Body of pancreas (tissue), 4 donors: ENCODE measurements at regions not wholly inside any gene's neighbourhood (a gene's known extent, or its start where the extent isn't known, plus 50 kb on each side); places are given as distances from the start of the nearest gene placed in this dataset. TPM values are rescaled to one million over a fixed set of nuclear protein-coding genes. Genes with fewer than 3 reads are reported as not detected.

Experiments used
- ATAC-seq: fragments of 150-250 bp; one replicate; pipeline ENCODE4 v1.9.1; 2016
- DNase-seq, 4 donors: peaks; one replicate each; pipeline ENCODE4 v3.0.0-alpha.2; 2019
- H3K27ac ChIP-seq, 4 donors: fragments of 200-600 bp; sonication (generic); 1 replicate in 3 of 4; 2 replicates in 1 of 4; pipeline versions ENCODE4 v1.5.1 to v1.6.1; 2016 to 2019; ENCODE audit warnings: mild to moderate bottlenecking in 1 of 4, mixed read lengths in 1 of 4, moderate library complexity in 1 of 4
- H3K27me3 ChIP-seq, 2 donors: fragments of 200-600 bp; sonication (generic); one replicate each; pipeline ENCODE4 v1.6.0; 2016; ENCODE audit warnings: mild to moderate bottlenecking in 1 of 2
- H3K36me3 ChIP-seq, 2 donors: fragments of 200-600 bp; sonication (generic); replicated peaks in 1 of 2; 2 replicates each; pipeline ENCODE4 v1.5.1; 2016; ENCODE audit warnings: low read depth in 2 of 2; ENCODE audit not compliant: insufficient read depth in 1 of 2
- H3K4me1 ChIP-seq: fragments of 200-600 bp; sonication (generic); one replicate; pipeline ENCODE4 v1.6.0; 2016
- H3K4me3 ChIP-seq, 2 donors: fragments of 200-600 bp; sonication (generic); 1 replicate in 1 of 2; 2 replicates in 1 of 2; pipeline ENCODE4 v1.5.1; 2016 to 2019
- H3K9me3 ChIP-seq, 3 donors: fragments of 200-600 bp; sonication (generic); 1 replicate in 2 of 3; 2 replicates in 1 of 3; pipeline ENCODE4 v1.5.1; 2016
- CTCF ChIP-seq, 7 experiments: fragments of 450-650 bp in 4 of 7; fragments of 200-600 bp in 3 of 7; sonication (generic) in 3 of 7; IDR thresholded peaks; one replicate each; pipeline ENCODE4 v1.5.1; 2016 to 2019; ENCODE audit warnings: antibody characterized with exemption in 7 of 7
- POLR2A ChIP-seq, 3 donors: fragments of 450-650 bp; IDR thresholded peaks; one replicate each; pipeline ENCODE4 v1.6.1; 2016; ENCODE audit warnings: antibody characterized with exemption in 3 of 3, mild to moderate bottlenecking in 2 of 3
- WGBS, 2 donors: methylation state at CpG; one replicate each; pipeline ENCODE4 v1.1.5; 2017; 5-methylcytosine and 5-hydroxymethylcytosine counted together
- intact Hi-C: fragments of 100-400 bp; cut with DNase I; formaldehyde crosslinking; loops from one replicate; pipeline ENCODE4 v1.15.1; 2023
- small RNA-seq: library from RNA; depleted of rRNA; stranded (forward); fragments of <200 nt; gene quantifications from one replicate; pipeline ENCODE3, GENCODE V24; 2016

- no peaks in the 10 kb centered on the region for H3K36me3 ChIP-seq
- DNase-seq: no peak
- no peaks in the 10 kb centered on the region for H3K9me3 ChIP-seq
- intact Hi-C loops: no loop called here
- 68 to 79% methylated on average over 2 of the region's 2 CpGs for WGBS, 2 donors
- H3K27me3 ChIP-seq: no peaks in the 10 kb centered on the region
- peaks cover 6% of the 10 kb centered on the region for H3K4me1 ChIP-seq
- no peak overlapping the region for H3K27ac ChIP-seq
- TF ChIP-seq POLR2A (IDR thresholded peaks at IDR 0.05) (no peak), CTCF (IDR thresholded peaks at IDR 0.05) (no peak)
- no peak overlapping the region for H3K4me3 ChIP-seq
- ATAC-seq: no peak
Observed at GRCh38 chr3:41148478-41148877, 50.8 kb upstream of the CTNNB1 start.

- H3K4me1 ChIP-seq: peaks cover 2% of the 10 kb centered on the region
- 55 to 60% methylated on average over 4 of the region's 4 CpGs for WGBS, 2 donors
- ATAC-seq: no peak
Observed at GRCh38 chr3:41148901-41149300, 50.4 kb upstream of the CTNNB1 start.

More at GRCh38 chr3:41148901-41149300, 50.4 kb upstream of the CTNNB1 start:
- Histone ChIP-seq H3K36me3 (no peaks in the 10 kb centered on the region), H3K27me3 (no peaks in the 10 kb centered on the region), H3K4me3 (no peak overlapping the region), H3K27ac (no peak overlapping the region), H3K9me3 (no peaks in the 10 kb centered on the region)
- intact Hi-C loops: no loop called here
- TF ChIP-seq POLR2A (IDR thresholded peaks at IDR 0.05) (no peak), CTCF (IDR thresholded peaks at IDR 0.05) (no peak)
- no peak for DNase-seq

Small RNA genes in the stretch of these regions (small RNA-seq; reads per million reads assigned to genes)
- gene AC099560.2 (not detected), gene HMGN2P24 (not detected)
